Fibroblast of the aortic adventitia (primary cell): ENCODE measurements at regions not wholly inside any gene's neighbourhood (a gene's known extent, or its start where the extent isn't known, plus 50 kb on each side); places are given as distances from the start of the nearest gene placed in this dataset.

Experiments
- DNase-seq: peaks from one replicate; pipeline ENCODE4 v3.0.0-alpha.2; 2010; ENCODE audit warnings: low read depth
- H3K4me3 ChIP-seq: 2 replicates; pipeline ENCODE4 v1.5.1; 2011; ENCODE audit warnings: low read depth, mild to moderate bottlenecking, control low read depth, low read length, moderate library complexity
- TF ChIP-seq, protein P1 (sequence below): IDR thresholded peaks from 2 replicates; pipeline ENCODE4 v1.5.1; 2011; ENCODE audit warnings: mild to moderate bottlenecking, low read length, control low read depth, inconsistent platforms; ENCODE audit not compliant: insufficient read depth

DNA sequence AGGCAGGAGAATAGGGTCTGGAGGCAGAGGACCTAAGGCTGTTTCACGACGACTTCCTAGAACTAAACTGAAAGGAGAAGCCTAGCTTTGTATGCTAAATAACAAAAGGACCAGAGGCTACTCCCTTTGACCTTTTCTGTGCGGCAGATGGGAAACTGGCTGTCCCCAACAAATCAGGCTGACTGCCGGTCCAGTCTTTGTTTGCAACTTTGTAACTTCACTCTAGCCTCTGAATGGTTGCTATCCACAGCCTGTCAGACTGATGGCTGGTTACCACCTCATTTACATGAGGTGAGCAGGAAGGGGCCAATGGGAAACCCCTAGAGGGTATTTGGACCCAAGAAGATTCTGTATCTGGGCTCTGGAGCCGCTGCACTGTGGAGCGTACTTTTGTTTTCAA, 132.6 kb upstream of the SHH start:
- TF ChIP-seq, protein P1, sequence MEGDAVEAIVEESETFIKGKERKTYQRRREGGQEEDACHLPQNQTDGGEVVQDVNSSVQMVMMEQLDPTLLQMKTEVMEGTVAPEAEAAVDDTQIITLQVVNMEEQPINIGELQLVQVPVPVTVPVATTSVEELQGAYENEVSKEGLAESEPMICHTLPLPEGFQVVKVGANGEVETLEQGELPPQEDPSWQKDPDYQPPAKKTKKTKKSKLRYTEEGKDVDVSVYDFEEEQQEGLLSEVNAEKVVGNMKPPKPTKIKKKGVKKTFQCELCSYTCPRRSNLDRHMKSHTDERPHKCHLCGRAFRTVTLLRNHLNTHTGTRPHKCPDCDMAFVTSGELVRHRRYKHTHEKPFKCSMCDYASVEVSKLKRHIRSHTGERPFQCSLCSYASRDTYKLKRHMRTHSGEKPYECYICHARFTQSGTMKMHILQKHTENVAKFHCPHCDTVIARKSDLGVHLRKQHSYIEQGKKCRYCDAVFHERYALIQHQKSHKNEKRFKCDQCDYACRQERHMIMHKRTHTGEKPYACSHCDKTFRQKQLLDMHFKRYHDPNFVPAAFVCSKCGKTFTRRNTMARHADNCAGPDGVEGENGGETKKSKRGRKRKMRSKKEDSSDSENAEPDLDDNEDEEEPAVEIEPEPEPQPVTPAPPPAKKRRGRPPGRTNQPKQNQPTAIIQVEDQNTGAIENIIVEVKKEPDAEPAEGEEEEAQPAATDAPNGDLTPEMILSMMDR = no peak
- no peak for DNase-seq
- H3K4me3 ChIP-seq = no peak overlapping the region

DNA sequence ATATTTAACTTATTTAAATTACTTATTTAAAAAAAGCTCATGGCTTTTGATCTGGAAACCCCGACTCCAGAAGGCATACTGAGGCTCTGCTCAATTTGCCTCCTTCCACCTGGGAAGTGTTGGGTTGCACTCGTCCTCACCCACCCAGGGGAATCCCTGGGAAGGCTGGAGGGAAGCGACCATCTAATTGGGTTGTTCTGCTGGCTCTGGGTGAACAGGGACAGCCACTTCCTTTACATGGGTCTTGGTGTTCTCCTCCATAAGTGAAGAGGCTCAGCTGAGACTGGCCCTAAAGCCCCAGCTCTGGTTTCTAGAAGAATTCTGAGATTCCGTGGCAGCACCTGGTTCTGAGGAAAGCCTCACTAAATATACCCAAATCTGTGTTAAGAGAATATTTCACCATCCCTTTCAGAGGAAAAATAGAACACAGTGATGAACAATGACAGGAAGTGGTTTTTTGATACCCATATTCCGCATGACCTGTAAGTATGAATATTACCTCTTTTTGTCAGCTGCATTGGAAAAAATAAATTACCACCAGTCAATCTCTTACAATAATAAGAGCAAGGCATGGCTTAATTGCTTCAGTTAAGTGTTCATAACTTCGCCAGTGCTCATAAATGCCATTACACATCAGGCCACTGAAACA, 131.1 kb upstream of the SHH start:
- DNase-seq = no peak
- H3K4me3 ChIP-seq = no peak overlapping the region
- TF ChIP-seq, protein P1 = no peak

DNA sequence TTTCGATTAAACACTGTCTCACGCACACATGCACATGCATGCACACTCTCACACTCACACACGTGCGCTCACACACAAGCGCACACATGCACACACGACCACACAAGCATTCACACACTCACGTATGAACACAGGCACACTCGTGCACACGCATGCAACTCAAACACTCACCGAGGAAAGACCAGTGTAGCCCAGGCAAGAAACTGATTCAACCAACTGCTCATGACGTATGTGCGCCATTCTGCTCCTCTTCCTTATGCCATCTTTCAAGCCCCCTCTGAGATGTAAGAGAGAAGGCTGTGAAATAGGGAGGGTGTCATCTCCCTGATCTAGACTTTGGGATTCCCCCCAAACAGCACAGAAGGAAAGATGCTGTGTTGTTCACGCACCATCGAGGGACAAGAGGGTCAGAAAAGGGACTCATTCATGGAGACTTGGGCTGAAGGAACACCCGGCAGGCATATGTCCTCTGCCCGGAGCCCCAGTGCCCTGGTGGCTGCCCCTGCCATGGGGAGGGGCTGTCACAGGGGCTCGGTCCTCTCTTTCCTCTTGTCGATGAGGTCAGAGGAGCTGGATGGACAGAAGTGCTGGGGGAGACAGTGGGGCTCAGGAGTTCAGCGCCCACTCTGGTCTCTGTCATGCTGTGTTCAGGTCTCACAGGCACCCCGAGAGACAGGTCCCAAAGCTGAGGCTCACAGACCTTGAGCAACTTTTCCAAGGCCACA, 130.1 kb upstream of the SHH start:
- no peak for DNase-seq
- TF ChIP-seq, protein P1 = no peak
- no peak overlapping the region for H3K4me3 ChIP-seq

DNA sequence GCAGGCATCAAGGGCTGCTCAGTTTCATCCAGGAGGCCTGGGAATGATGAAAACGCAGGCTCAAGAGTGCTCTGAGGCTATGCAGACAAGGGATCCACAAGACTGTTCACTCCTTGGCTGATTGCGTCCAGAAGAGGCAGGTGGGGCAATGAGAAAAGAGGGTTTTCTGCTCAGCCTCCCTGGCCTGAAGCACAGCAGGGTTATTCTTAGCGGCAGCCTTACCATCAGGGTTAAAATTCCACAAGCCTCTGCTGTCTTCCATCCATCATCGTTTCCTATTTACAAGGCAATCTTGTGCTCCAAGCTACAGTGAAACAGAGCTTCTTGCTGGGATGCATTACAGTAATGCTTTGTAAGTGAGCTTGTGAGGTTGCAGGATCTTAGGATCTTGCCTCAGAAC, 129.4 kb upstream of the SHH start:
- no peak overlapping the region for H3K4me3 ChIP-seq
- no peak for DNase-seq
- TF ChIP-seq, protein P1 = no peak

DNA sequence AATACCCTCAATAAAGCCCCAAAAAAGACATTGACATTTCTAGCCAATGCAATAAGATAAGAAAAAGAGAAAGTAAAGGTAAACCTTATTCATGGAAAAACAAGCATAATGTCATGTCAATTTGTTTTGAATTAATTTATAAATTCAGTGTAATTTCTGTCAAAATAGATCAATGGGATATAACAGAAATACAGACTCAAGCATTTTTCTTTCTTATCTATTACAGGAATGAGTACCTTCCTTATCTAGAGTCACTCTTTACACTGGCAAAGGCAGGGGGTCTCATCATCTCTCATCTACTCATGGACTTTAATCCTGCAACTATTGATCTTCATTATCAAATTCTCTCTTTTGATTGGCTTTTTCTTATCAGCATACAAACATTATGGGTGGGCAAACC, 127.1 kb upstream of the SHH start:
- no peak overlapping the region for H3K4me3 ChIP-seq
- TF ChIP-seq, protein P1 = no peak
- DNase-seq = no peak

DNA sequence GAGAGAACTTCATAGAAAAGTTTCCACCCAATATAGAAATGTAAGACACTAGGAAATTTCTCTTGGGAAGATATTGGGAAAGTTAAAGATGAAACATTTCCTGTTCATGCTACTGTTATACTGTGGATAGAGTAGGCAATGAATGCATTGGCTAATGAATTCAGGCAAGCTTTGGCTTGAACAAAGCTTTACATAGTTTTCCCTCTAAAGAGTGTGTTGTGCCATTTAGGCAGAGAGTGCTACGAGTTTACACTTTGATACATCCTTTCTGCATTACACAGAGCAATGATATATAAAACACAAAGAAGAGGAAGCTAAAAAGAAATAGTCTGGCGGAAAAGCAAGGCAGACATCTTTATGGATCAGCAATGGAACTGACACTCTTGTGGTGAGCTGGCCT, 125.9 kb upstream of the SHH start:
- DNase-seq = no peak
- TF ChIP-seq, protein P1 = no peak
- no peak overlapping the region for H3K4me3 ChIP-seq
